GM12865 (cell line): ENCODE measurements at regions not wholly inside any gene's neighbourhood (a gene's known extent, or its start where the extent isn't known, plus 50 kb on each side); places are given as distances from the start of the nearest gene placed in this dataset.

Experiments used
- DNase-seq: peaks from one replicate; pipeline ENCODE4 v3.0.0; 2010; ENCODE audit warnings: low read depth
- H3K4me3 ChIP-seq: 2 replicates; pipeline ENCODE4 v1.5.1; 2011; ENCODE audit warnings: mild to moderate bottlenecking, low read depth, low read length, control low read depth
- TF ChIP-seq, protein P1 (sequence below): IDR thresholded peaks from 2 replicates; pipeline ENCODE4 v1.5.1; 2011; ENCODE audit warnings: low read length, control low read depth, low read depth, inconsistent platforms; ENCODE audit not compliant: insufficient read depth; ENCODE audit errors: missing control alignments

DNA sequence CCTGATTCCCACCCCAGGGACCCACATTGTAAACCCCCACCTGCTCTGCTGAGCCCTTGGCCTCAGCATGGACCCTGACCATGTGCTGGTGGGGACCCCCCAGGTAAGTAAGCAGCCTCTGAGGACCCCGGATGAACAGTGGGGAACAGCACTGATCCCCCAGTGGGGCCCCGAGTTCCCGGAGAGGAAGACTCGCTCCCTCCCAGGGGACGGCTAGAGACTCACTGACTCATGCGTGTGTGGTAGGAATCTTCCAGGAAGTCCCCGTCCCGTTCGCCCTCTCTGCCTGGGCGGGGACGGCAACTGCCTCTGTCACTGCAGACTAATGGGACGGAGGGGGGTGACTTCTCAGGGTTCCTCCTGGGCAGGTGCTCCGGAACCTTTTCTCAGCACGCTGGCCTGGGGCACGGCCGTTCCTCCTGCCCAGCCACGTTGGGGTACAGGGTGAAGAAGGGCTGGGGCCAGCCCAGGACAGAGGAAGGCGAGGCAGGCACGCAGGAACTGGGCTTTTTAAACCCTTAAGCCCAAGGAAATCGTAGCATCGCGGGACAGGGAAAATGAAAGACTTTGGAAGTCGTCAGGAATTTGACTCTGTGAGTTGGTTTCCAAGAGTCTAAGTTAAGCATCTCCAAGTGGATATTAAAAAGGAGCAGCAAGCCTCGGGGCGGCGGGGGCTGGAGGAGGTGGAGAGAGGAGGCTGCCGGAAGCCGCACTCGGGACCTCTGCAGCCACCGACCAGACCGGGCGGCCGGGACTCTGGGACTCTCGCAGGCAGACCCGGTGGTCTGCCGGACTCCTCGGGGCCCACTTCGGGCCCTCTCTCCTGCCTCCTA lies 178.7 kb downstream of the SEC14L1 start:
- TF ChIP-seq, protein P1, sequence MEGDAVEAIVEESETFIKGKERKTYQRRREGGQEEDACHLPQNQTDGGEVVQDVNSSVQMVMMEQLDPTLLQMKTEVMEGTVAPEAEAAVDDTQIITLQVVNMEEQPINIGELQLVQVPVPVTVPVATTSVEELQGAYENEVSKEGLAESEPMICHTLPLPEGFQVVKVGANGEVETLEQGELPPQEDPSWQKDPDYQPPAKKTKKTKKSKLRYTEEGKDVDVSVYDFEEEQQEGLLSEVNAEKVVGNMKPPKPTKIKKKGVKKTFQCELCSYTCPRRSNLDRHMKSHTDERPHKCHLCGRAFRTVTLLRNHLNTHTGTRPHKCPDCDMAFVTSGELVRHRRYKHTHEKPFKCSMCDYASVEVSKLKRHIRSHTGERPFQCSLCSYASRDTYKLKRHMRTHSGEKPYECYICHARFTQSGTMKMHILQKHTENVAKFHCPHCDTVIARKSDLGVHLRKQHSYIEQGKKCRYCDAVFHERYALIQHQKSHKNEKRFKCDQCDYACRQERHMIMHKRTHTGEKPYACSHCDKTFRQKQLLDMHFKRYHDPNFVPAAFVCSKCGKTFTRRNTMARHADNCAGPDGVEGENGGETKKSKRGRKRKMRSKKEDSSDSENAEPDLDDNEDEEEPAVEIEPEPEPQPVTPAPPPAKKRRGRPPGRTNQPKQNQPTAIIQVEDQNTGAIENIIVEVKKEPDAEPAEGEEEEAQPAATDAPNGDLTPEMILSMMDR: no peak
- peak; percentile 89 for DNase-seq
- peak overlapping the region; percentile 94 for H3K4me3 ChIP-seq

DNA sequence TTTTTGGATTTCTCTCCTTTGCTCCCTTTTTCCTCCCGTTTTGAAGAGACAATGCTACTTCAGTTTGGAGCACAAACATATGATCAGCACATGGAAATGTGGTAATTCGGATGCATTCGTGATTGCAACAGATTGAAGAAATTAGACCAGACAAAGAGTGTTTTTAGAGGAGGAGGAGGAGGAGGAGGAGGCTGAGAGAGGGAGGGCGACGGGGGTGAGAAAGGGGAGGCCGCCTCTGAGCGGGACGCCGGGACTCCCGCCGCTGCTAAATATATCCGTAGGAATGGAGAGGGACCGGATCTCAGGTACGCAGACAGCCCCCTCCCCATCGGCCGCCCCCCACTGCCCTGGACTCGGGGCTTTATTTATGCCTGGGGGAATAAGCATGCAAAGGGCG lies 179.3 kb downstream of the SEC14L1 start:
- H3K4me3 ChIP-seq: peak overlapping the region; percentile 94
- DNase-seq: no peak
- TF ChIP-seq, protein P1: no peak

- peak; percentile 89 for DNase-seq
- H3K4me3 ChIP-seq: peak overlapping the region; percentile 94
- TF ChIP-seq, protein P1: no peak
These were observed 179.9 kb downstream of the SEC14L1 start for GRCh38 chr17:77320485-77321256.

DNA sequence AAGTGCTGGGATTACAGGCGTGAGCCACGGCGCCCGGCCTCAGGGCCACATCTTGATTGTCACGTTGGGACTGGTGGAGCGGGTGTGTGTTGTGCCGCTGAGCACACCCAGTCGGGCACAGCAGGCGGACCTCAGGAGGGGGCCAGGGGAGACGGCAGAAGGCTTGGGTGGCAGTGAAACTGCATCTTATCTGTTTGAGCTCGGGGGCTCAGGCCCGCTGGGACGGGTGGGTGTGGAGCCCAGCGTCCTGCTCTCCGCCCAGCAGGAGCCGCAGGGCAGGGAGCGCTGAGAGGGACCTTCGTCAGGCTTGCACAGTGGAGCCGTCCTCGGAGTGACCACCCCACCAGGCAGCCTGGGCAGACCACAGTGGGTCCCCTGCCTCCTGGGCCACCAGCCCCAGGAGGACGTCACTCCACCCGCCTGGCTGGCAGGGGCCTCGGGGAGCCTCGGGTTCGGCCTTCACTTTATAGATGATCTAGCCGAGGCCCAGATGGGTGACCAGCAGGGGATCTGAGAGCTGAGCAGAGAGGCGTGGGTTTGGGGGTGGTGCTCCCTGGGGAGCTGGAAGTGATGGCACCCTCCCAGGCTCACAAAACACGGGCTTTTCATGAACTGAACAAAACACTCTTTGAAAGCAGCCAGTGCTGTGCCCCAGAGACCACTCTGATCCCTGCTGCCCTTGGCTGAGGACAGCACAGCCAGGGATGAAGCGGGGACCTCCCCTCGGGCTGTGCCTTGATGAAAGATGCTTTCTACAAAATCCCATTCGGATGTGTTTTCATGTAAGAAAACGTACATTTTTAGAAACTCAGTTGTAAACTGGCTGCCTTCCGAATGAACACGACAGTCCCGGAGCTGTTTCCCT lies 181.1 kb downstream of the SEC14L1 start:
- TF ChIP-seq, protein P1: peak; percentile 1
- peak overlapping the region; percentile 94 for H3K4me3 ChIP-seq
- DNase-seq: peak; percentile 40

DNA sequence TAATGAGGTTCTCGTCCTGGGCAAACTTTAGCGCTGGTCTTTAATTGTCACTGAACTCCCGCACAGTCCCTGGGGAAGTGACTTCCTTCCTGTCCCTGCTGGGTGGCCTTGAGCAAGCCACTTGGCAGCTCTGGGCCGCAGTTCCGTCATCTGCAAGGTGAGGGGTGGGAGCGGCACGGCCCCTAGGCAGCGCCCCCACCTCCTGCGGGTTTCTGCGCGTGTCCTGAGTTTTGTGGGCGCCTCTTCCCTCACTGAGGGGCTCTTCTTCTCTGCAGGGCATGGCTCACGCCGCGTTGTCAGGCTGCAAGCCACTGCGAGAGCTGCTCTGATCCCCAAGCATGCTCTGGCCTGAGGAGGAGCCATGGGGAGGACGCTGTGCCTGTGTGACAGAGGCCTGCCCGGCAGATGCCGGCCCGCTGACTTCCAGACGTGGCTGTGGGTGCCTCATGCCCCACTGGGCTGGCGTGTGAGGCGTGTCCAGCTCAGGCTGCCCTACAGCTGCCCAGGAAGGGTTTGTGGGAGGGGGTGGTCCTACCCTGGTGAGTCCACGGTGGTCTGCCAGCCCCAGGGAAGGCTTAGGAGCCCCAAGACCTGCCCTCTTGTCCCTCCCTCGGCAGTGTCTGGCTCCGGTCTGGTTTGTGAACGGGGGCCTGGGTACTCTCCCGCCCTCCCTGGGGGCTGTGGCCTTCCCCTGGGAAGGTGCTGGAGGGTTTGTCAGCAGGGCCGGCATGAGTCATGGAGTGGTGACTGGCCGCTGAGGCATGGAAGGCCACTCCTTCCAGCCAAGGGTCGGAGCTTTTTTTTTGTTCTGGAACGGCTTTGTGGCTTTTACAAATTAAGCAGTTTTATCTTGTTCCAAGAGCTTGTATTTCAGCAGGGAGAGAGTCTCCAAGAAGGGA lies 182.0 kb downstream of the SEC14L1 start:
- TF ChIP-seq, protein P1: no peak
- peak; percentile 74 for DNase-seq
- H3K4me3 ChIP-seq: peak overlapping the region; percentile 94
